ENCODE measurements at regions not wholly inside any gene's neighbourhood (a gene's known extent, or its start where the extent isn't known, plus 50 kb on each side); places are given as distances from the start of the nearest gene placed in this dataset.

DNA sequence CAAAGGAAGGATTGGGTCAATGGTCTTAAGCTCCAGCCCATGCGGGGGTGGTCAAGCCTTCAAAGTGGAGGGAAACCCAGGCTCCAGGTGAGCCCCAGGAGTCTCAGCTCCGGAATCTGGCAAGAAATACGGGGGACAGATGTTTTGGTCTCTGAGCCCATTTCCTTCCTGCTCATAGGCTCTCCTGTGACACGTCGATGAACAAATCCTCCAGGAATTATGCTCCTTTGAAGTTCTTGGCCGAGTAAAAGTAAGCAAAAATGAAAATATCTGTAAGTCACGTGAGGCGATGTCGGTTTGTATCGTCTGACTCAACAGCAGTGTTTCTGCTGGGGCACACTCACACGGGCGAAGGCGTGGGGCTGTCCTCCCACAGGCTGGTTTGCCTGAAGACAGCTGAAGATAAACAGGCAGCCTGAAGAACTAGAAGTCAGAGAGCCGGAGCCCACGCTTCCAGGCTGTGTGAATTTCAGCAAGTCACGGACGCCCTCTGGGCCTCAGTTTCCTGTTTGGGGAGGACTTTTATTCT, 52.6 kb upstream of the SMNDC1 start:
- TF ChIP-seq EZH2 (IDR thresholded peaks at IDR 0.05; ENCODE audit: insufficient read depth, poor library complexity, severe bottlenecking) (no peak), EZH2phosphoT487 (IDR thresholded peaks at IDR 0.05; ENCODE audit: insufficient read depth, low read depth) (no peak)

All from GM23248 (cell line).